ENCODE measurements at regions not wholly inside any gene's neighbourhood (a gene's known extent, or its start where the extent isn't known, plus 50 kb on each side); places are given as distances from the start of the nearest gene placed in this dataset.

- TF ChIP-seq CTCF (IDR thresholded peaks at IDR 0.05) (no peak), MXD4 (CRISPR knock-in tag; IDR thresholded peaks at IDR 0.05; ENCODE audit: borderline replicate concordance) (no peak), CREM (CRISPR knock-in tag; IDR thresholded peaks at IDR 0.05) (no peak), SOX15 (CRISPR knock-in tag; IDR thresholded peaks at IDR 0.05) (no peak), IRF2 (CRISPR knock-in tag; IDR thresholded peaks at IDR 0.05; ENCODE audit: borderline replicate concordance, low read depth) (no peak), ZNF232 (CRISPR knock-in tag; IDR thresholded peaks at IDR 0.05) (no peak), NR3C1 (CRISPR knock-in tag; conservative IDR thresholded peaks at IDR 0.05; ENCODE audit: low read depth) (no peak), ZNF263 (CRISPR knock-in tag; IDR thresholded peaks at IDR 0.05; ENCODE audit: low read depth) (no peak), FOXK1 (CRISPR knock-in tag; IDR thresholded peaks at IDR 0.05) (no peak), TCF7 (CRISPR knock-in tag; IDR thresholded peaks at IDR 0.05; ENCODE audit: low read depth) (no peak)
- TF ChIP-seq, protein P1, sequence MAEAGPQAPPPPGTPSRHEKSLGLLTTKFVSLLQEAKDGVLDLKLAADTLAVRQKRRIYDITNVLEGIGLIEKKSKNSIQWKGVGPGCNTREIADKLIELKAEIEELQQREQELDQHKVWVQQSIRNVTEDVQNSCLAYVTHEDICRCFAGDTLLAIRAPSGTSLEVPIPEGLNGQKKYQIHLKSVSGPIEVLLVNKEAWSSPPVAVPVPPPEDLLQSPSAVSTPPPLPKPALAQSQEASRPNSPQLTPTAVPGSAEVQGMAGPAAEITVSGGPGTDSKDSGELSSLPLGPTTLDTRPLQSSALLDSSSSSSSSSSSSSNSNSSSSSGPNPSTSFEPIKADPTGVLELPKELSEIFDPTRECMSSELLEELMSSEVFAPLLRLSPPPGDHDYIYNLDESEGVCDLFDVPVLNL (CRISPR knock-in tag; IDR thresholded peaks at IDR 0.05; ENCODE audit: borderline replicate concordance, low read depth): no peak
Measured at GRCh38 chr19:13627531-13627930, 121.3 kb upstream of the CACNA1A start.

Measured in WTC11 (cell line).